Renal pelvis (tissue), 1 donor: ENCODE measurements at regions not wholly inside any gene's neighbourhood (a gene's known extent, or its start where the extent isn't known, plus 50 kb on each side); places are given as distances from the start of the nearest gene placed in this dataset.

Experiments
- DNase-seq: peaks from one replicate; pipeline ENCODE4 v3.0.0-alpha.2; 2013

GRCh38 chr5:39605145-39605544 is 180.4 kb upstream of the DAB2 start:
- DNase-seq, result no peak

- DNase-seq, result no peak
Observed at GRCh38 chr5:39604491-39604890, 179.7 kb upstream of the DAB2 start.

- DNase-seq, result no peak
Observed at GRCh38 chr5:39599721-39600431, 175.1 kb upstream of the DAB2 start.

GRCh38 chr5:39598661-39599248 is 174.0 kb upstream of the DAB2 start:
- DNase-seq, result no peak

- DNase-seq, result no peak
Observed at GRCh38 chr5:39588179-39588578, 163.4 kb upstream of the DAB2 start.

- DNase-seq, result no peak
Observed at GRCh38 chr5:39587675-39588074, 162.9 kb upstream of the DAB2 start.

- no peak for DNase-seq
Observed at GRCh38 chr5:39586185-39586584, 161.4 kb upstream of the DAB2 start.

- DNase-seq, result no peak
Observed at GRCh38 chr5:39584927-39585326, 160.1 kb upstream of the DAB2 start.

- no peak for DNase-seq
Observed at GRCh38 chr5:39580702-39581453, 156.1 kb upstream of the DAB2 start.

GRCh38 chr5:39579750-39580149 is 155.0 kb upstream of the DAB2 start:
- no peak for DNase-seq

- DNase-seq, result peak; percentile 33
Observed at GRCh38 chr5:39578887-39579497, 154.2 kb upstream of the DAB2 start.

GRCh38 chr5:39577529-39577928 is 152.7 kb upstream of the DAB2 start:
- no peak for DNase-seq

- peak; percentile 48 for DNase-seq
Observed at GRCh38 chr5:39570403-39571027, 145.7 kb upstream of the DAB2 start.

- DNase-seq, result peak; percentile 52
Observed at GRCh38 chr5:39569857-39570256, 145.1 kb upstream of the DAB2 start.

GRCh38 chr5:39566891-39567290 is 142.1 kb upstream of the DAB2 start:
- no peak for DNase-seq

GRCh38 chr5:39566029-39566428 is 141.2 kb upstream of the DAB2 start:
- no peak for DNase-seq

GRCh38 chr5:39561421-39561820 is 136.6 kb upstream of the DAB2 start:
- DNase-seq, result no peak

GRCh38 chr5:39560726-39561125 is 135.9 kb upstream of the DAB2 start:
- DNase-seq, result no peak

GRCh38 chr5:39559923-39560322 is 135.1 kb upstream of the DAB2 start:
- no peak for DNase-seq

GRCh38 chr5:39558541-39558940 is 133.8 kb upstream of the DAB2 start:
- no peak for DNase-seq

GRCh38 chr5:39555788-39556187 is 131.0 kb upstream of the DAB2 start:
- no peak for DNase-seq

GRCh38 chr5:39547553-39548154 is 122.9 kb upstream of the DAB2 start:
- peak; percentile 81 for DNase-seq
